ENCODE measurements at regions not wholly inside any gene's neighbourhood (a gene's known extent, or its start where the extent isn't known, plus 50 kb on each side); places are given as distances from the start of the nearest gene placed in this dataset.
A peak's percentile ranks its signal among the peaks of the same experiment; 100 is the strongest.

- TF ChIP-seq ZFX (IDR thresholded peaks at IDR 0.05; ENCODE audit: borderline replicate concordance) (no peak), CTCF (IDR thresholded peaks at IDR 0.05) (no peak)
- H3K27ac ChIP-seq = no peak overlapping the region
Measured at GRCh38 chr3:30400926-30401325, 205.5 kb upstream of the TGFBR2 start.

GRCh38 chr3:30401971-30402370 lies 204.4 kb upstream of the TGFBR2 start:
- TF ChIP-seq CTCF (IDR thresholded peaks at IDR 0.05) (no peak), ZFX (IDR thresholded peaks at IDR 0.05; ENCODE audit: borderline replicate concordance) (no peak)
- no peak overlapping the region for H3K27ac ChIP-seq

GRCh38 chr3:30407651-30408050 lies 198.8 kb upstream of the TGFBR2 start:
- H3K27ac ChIP-seq = no peak overlapping the region
- TF ChIP-seq CTCF (IDR thresholded peaks at IDR 0.05) (no peak), ZFX (IDR thresholded peaks at IDR 0.05; ENCODE audit: borderline replicate concordance) (no peak)

- H3K27ac ChIP-seq = no peak overlapping the region
- TF ChIP-seq ZFX (IDR thresholded peaks at IDR 0.05; ENCODE audit: borderline replicate concordance) (no peak), CTCF (IDR thresholded peaks at IDR 0.05) (peak; percentile 37)
Measured at GRCh38 chr3:30408105-30408557, 198.3 kb upstream of the TGFBR2 start.

- TF ChIP-seq ZFX (IDR thresholded peaks at IDR 0.05; ENCODE audit: borderline replicate concordance) (no peak), CTCF (IDR thresholded peaks at IDR 0.05) (no peak)
- no peak overlapping the region for H3K27ac ChIP-seq
Measured at GRCh38 chr3:30418443-30418842, 188.0 kb upstream of the TGFBR2 start.

GRCh38 chr3:30421266-30421665 lies 185.1 kb upstream of the TGFBR2 start:
- no peak overlapping the region for H3K27ac ChIP-seq
- no peak for TF ChIP-seq ZFX (IDR thresholded peaks at IDR 0.05; ENCODE audit: borderline replicate concordance)
- TF ChIP-seq CTCF (IDR thresholded peaks at IDR 0.05) = no peak

- TF ChIP-seq ZFX (IDR thresholded peaks at IDR 0.05; ENCODE audit: borderline replicate concordance) (no peak), CTCF (IDR thresholded peaks at IDR 0.05) (no peak)
- no peak overlapping the region for H3K27ac ChIP-seq
Measured at GRCh38 chr3:30426293-30426993, 180.0 kb upstream of the TGFBR2 start.

Measured in 22Rv1 (cell line).